Activated naive CD4-positive, alpha-beta T cell treated with Interleukin-2 at 50 U/mL for 16 hours (primary cell): ENCODE measurements at regions not wholly inside any gene's neighbourhood (a gene's known extent, or its start where the extent isn't known, plus 50 kb on each side); places are given as distances from the start of the nearest gene placed in this dataset.
"Not testable (repeated sequence)": the region's sequence is repeated elsewhere in the genome, so short reads cannot be mapped to it uniquely, and the experiment has no call there.

Experiments used
- DNase-seq: peaks from one replicate; pipeline ENCODE4 v3.0.0-alpha.2; 2020

DNA sequence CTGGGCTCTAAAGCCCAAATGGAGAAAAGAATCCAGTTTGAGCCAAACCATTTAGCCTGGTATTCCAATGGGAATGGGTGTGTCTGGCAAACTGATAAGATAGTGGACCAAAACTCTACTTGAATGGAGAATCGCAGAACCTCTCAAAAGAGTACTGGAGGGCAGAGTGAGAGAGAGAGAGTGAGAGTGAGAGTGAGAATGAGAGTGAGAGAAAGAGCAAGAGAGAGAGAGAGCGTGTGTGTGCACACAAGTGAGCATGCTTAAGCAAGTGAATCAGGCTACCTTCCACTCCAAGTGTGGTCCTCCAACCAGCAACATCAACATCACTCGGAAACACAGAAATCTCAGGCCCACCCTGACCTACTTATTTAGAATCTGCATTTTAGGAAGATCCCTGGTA is 58.8 kb downstream of the UQCRFS1 start:
- no peak for DNase-seq

DNA sequence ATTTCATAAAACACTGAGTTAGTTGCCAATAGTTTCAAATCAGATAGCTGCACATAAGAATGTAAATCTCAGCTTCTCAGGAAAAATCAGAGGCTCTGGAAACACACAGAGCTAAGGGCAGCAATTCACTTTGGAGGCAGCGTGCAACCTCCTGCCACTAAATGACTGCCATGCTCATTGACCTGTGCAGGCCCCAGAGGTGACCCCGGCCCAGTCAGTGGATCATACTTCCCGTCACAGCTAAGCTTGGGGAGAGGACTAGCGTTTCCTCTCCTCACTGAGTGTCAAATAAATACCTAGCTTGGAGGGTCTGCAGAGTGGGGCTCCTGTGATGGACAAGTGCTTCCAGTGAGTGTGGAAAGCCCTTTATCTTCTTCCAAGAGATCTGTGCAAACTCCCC is 67.2 kb downstream of the UQCRFS1 start:
- DNase-seq, result no peak

DNA sequence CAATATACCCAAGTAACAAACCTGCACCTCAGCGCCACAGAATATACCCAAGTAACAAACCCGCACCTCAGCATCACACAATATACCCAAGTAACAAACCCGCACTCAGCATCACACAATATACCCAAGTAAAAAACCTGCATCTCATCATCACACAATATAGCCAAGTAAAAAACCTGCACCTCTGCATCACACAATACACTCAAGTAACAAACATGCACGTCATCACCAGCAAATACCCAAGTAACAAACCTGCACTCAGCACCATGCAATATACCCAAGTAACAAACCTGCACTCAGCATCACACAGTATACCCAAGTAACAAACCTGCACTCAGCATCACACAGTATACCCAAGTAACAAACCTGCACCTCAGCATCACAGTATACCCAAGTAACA is 69.8 kb downstream of the UQCRFS1 start:
- DNase-seq, result no peak

DNA sequence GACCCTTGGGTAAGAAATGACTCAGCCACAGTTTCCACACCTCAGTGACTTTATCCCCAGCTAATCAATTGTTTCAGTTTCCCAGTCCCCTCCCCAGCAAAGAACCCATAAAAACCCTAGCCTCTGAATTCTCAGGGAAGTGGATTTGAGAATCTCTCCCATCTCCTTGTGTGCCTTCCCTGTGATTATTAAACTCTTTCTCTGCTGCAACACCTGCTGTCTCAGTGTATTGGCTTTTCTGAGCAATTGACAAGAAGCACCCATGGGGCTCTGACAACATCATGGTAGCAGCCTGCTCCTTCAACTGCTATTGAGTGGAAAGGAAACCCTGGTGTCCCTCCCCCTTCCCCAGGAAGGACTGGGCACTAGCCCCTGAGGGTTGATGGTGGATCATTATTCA is 73.7 kb downstream of the UQCRFS1 start:
- DNase-seq, result no peak

DNA sequence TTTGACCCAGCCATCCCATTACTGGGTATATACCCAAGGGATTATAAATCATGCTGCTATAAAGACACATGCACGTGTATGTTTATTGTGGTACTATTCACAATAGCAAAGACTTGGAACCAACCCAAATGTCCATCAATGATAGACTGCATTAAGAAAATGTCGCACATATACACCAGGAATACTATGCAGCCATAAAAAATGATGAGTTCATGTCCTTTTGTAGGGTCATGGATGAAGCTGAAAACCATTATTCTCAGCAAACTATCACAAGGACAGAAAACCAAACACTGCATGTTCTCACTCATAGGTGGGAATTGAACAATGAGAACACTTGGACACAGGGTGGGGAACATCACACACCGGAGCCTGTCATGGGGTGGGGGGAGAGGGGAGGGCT is 74.7 kb downstream of the UQCRFS1 start:
- not testable (repeated sequence) for DNase-seq

DNA sequence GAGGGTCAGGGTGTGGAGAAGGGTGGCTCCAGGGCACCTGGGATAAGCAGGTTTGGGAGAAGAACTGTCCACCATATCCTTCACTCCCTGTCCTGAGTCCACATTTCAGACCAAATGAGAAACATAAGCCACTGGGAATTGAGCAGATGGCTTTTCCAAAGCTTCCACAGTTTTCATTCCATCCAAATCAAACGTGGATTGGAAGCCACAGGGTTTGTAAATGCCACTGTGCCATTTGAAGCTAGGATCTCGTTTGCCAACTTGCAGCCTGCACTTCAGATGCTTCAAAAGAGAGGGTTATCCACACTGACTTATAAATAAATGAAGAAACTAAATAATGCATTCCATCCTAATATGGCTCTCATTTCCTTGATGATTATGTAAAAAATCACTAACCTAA is 81.5 kb downstream of the UQCRFS1 start:
- no peak for DNase-seq

DNA sequence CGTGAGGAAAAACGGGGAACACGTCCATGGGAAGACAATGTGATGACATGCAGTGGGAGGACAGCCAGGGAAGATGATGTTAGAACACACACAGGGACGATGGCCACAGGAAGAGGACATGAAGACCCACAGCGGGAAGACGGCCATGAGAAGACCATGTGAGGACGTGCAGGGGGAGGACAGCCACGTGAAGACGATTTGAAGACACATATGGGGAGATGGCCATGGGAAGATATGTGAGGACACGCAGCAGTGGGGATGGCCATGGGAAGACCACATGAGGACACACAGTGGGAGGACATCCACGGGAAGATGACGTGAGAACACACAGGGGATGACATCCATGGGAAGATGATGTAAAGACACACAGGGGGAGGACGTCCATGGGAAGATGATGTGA is 83.8 kb downstream of the UQCRFS1 start:
- no peak for DNase-seq

DNA sequence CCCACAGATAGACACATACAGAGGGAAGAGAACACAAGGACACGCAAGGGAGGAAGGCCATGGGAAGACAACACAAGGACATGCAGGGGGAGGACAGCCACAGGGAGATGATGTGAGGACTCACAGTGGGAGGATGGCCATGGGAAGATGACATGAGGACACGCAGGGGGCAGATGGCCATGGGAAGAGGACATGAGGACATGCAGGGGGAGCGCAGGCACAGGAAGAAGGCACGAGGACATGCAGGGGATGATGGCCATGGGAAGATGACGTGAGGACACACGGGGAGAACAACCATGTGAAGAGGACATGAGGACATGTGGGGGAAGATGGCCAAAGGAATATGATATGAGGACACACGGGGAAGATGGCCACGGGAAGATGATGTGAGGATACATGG is 84.7 kb downstream of the UQCRFS1 start:
- DNase-seq, result no peak

DNA sequence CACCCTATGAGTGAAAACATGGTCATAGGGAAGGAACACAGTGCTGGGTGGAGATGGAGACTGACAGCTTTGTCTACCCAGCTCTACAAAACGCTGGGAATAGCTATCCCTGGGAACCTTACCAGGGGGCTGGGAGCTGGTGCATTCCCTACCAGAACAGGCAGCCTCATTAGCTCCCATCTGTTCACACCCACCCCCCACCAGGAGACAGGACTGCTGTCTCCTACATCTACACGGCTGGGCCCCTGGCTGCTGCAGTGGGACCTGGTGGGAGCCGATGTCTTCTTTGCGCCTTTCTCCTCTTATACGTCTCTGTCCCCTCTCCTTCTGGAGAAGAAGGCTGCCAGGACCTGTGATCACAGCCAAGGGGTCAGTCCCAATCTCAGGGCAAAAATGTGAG is 90.8 kb downstream of the UQCRFS1 start:
- DNase-seq, result no peak

DNA sequence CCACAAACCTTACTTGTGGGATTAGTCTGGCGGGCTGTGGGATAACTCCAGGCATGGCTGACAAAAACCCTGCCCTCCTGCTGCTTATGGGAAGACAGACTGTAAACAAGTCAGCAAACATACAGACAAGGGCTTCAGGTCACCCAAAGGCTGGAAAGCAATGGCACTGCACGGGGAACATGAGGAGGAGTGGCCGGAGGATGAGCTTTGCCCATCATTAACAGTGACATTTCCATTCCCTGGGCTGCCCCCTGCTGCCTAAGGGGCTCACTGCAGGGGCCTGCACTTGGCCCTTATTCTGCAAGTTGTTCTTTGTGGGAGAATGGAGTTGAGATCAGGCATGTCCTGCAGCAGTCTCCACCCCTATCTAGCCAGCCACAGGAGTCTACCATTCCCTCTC is 91.3 kb downstream of the UQCRFS1 start:
- DNase-seq, result no peak

DNA sequence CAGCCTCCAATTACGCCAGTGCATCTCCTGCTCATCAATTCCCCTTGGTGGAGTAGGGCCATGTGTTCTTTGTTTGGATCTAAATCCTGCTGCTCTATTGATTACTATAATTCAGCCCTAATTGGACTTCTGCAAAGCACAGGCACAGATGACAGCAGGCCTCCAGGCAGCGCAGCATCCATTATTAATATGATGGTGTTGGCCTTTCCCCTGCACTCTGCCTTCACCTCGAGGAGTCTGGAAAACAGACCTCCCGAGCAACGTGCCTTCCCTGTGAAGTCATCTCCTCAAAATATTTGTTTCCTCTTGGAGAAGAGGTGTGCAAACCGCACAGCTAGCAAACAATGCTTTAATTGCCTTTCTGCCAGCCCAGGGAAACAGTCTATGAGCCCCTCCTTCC is 92.5 kb downstream of the UQCRFS1 start:
- DNase-seq, result no peak

DNA sequence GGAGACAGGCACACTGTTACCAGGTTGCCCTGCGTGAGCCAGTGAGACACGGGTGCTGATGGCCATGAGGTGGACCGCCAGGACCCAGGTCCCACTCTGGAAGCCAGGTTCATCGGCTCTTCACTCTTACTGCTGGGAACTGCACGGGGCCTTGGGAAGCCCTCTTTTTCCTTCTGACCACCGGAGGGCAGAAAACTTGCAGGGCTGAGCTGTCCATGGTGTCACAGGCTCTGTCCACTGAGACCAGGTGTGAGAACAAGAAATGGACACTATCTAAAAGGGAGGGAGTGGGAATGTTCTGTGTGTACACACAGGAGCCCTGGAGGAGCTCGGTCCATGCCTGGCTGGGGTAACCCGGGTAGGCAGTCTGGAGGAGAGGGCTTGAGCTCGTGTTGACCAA is 93.4 kb downstream of the UQCRFS1 start:
- DNase-seq, result no peak

DNA sequence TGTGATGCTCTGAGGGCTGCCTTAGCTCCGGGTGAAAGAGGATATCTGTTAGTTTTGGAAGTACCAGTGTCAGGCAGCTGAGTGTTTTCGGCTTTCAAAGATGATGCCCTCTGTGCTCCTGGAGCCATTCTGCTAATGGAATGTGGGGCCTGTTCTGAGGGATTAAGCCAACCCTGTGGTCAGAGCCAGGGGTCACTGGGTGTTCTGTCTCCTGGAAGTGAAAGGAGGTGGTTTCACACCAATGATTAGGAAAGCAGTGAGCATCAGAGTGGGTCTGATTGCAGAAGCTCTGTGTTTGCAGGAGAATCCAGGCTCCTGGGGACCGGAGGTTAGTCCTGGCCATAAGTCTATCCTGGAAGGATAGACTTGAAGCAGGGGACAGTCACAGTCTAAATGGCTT is 94.6 kb downstream of the UQCRFS1 start:
- no peak for DNase-seq

DNA sequence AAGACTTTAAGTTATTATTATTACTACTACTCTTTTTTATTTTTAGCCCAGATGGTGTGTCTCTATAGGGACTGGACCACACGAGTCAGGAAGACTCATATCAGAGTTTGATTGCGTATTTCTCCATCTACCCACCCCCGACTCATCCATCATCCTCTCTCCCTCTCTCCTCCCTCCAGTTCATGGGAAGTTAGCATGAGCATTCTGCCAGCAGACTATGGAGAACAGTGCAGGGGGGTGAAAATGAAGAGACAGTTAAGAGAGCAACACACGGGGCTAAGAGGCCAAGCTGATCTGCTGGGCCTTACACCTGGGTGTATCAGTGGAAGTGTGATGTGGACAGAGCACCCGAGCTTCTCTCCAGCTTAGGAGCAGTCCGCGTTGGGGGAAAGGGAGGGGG is 95.0 kb downstream of the UQCRFS1 start:
- no peak for DNase-seq

DNA sequence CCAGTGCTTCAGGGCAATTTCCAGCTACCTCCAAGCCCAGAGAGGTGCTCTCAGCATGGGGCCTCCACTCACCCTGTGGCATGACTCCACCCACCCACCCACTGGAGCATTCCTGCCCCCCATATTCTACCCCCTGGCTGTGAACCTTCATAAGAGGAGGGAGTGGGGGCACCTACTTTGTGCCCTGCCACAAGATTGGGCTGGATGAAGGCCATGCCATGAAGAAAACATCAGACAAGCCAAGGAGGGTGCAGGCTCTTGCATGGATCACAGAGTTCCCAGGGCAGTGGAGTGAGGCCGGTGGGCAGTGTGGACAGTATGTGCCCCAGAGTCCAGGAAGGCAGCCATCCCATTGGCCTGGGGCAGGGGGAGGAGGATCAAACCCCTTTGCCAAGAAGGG is 97.8 kb downstream of the UQCRFS1 start:
- DNase-seq, result no peak

DNA sequence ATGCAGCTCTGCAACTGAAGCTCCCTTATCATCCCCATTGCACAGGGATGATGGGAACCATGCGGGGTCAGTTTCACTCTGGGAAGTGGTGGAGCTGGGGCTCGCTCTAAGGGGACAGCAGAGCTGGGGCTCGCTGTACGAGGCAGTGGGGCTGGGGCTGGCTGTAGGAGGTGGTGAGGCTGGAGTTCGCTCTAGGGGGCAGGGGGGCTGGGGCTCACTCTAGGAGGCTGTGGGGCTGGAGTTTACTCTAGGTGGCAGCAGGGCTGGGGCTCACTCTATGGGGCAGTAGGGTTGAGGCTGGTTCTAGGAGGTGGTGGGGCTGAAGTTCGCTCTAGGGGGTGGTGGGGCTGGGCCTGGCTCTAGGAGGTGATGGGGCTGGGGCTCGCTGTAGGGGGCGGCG is 99.1 kb downstream of the UQCRFS1 start:
- DNase-seq, result no peak

DNA sequence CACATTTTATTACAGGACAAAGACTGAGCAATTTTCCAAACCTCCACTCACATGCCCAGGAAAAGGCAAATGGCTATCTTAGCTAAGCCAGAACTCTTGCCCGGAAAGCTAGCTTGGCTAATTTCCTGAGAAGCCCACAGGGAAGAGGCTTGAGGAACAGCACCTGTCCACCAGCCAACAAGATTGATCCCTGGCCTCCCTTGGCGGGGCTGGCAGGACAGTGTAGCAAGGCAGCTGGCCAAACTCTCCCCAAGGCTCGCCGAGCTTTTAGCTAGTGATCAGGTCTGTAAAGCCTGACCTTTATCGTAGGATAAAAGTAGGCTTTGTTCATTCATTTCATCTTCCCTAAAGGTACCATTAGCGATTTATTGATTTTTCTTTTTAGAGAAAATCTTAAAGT is 101.4 kb downstream of the UQCRFS1 start:
- DNase-seq, result no peak

DNA sequence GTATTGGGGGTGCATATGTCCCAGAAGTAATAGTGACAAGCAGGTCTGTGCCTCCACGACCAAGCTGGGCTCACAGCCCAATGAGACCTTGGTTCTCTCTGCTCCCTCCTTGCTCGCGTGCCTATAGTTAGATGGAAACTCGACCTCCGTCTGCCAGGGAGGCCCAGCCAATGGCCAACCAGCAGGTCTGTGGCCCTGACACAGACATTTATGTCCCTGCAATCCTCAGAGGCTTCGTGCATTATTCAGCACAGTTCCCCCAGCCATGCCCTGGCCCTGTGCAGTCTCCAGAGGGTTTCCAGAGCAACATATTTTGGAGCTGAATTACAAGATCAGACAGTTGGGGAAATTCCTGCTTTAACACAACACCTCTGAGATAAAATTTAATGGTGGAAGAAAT is 105.1 kb downstream of the UQCRFS1 start:
- DNase-seq, result no peak

DNA sequence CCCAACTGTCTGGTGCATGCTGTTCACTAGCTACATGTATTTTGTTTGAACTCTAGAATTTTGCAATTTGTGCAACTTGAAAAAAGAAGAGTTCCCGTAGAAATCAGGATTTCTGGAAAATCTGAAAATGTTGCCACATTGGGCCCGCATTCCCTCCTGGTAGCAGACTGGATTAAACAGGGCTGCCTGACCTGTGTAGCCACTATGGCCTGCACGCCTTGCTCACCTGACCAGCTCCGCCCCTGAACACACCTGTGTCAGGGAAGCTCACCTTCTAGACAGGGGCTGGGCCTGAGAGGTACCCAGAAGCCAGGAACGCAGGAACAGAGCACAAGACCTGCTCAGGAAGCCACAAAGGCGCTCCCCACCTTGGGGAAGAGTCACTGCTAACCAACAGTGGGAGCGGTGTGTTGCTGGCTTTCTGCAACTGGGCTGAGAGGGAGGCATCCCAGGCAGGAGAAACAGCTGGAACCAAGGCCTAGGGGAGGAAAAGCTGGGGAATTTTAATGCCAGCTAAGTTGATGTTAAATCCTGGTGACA is 106.5 kb downstream of the UQCRFS1 start:
- DNase-seq, result no peak

DNA sequence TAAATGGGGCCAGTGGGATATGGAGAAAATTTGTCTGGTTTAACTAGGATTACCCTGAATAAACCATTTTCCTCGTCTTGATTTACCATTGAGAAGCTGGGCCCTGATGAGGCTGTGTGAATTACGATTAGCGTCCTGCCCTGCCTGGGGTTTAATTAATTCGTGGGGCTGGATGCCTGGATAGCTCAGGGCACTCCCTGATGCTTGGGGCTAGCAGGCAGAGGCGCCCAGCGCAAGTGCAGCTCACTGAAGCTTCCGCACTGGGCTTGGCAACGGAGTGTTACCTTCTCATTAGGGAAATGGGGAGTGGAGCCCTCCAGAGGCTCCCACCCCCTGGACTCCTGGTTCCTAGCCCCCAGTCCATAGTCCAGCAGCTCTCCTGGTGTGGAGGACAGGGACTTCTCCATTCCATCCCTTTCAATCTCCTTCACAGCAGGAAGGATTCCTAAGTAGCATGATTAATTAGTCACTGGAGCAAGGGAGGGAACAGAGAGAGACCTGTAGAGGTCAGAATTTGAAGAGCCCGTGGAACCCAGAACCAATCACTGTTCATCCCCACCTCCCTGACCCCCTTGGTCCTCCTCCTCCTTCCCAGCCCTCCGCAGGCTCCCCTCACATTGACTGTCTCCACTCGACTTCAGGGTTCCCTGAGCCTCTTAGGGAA is 107.2 kb downstream of the UQCRFS1 start:
- no peak for DNase-seq

DNA sequence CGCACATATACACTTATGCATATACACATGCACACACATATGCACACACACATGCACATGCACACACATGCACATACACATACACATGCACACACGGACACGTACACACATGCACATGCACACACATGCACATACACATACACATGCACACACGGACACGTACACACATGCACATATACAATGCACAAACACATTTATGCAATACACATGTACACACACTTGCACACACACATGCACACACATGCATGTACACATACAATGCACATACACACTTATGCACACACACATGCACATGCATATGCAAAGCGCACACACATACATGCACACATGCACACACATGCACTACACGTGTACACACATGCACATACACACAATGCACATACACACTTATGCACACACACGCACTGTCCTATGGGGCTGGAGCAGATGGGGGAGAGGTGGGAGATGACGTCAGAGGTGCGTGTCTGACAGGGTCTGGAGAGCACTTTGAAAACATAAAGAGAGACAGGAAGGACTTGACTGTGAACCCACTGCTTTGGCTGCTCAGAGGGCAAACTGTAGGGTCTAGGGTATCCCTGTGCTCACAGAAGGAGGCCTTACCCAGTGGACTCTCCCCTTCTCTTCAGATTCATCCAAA is 108.2 kb downstream of the UQCRFS1 start:
- DNase-seq, result no peak

DNA sequence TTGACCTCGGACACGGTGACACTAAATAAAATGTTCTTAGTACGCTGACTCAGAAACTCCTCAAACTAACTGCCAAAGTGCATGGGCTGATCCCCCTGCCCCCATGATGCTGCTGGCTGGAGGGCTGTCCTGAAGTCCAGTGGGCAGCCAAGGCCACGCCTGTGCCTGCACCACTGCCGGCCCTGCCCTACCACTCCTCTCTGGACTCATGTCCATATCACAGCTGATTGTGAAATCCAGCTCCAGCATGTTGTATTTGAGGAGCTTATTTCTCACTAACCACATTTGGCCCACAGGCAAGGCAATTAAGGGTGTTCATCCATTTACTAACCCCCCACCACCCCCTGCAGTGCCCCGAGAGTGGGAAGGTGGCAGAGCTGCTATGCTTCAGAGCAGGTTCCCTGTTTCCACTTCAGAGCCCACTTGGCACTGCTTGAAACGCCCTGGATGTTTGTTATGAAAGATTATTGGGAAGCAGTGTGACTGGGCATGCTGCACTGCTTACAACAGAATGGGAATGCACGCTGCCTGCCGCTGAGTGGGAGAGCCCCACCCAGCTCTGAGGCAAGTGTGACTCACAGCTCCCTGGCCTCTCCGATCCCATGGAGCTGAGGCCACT is 114.0 kb downstream of the UQCRFS1 start:
- DNase-seq, result no peak

DNA sequence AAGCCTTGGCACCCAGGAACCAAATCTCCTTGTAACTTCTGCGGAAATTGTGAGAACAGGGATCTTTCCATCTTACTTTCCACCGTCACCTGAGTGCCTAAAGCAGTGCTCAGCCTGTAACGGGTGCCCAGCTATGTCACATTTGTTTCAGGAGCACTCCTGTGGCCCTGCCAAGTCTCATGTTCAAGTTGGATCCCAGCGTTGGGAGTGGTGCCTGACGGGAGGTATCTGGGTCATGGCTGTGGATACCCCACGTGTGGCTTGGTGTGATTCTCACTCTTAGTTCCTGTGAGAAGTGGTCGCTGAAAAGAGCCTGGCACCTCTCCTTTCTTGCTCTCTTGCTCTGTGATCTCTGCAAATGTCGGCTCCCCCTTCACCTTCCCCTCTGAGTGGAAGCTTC is 114.9 kb downstream of the UQCRFS1 start:
- no peak for DNase-seq

DNA sequence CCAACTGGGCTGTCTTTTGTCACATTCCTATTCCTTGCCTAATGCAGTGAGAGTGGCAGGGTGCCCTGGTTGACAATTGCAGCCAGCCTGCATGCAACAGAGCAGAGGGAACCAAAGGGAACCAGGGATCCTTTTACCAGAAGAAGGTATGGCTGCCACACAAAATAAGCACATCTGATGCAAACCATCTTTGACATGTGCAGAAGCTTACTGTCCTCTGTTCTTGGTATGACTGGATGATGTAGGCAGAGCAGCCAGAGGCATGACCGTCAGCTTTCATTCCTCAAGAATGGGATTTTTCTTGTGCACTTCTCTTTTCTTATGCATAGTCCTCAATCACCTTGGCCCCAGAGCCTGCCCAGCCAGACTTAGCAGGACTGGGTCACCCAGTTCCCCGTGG is 116.1 kb downstream of the UQCRFS1 start:
- no peak for DNase-seq

DNA sequence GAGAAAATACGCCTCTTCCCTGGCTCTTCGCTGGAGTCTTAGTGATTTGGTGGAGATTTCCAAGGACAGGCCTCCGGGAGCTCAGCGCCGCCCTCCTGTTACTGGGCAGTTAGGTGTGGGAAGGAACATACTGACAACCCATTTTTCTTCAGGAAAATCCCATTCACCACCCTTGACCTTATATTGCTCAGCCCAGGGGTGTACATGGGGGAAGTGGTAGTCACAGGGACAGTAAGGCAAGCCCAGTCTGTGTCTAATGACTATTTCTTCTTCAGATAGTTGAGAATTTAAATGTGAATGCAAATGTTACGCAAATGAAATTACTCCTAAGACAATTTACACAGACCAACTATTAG is 119.4 kb downstream of the UQCRFS1 start:
- DNase-seq, result no peak
